CD14-positive monocyte (primary cell): ENCODE measurements at regions not wholly inside any gene's neighbourhood (a gene's known extent, or its start where the extent isn't known, plus 50 kb on each side); places are given as distances from the start of the nearest gene placed in this dataset.

Experiments used
- DNase-seq, 3 donors: peaks; one replicate each; pipeline ENCODE4 v3.0.0-alpha.2; 2011 to 2022
- H2AFZ ChIP-seq: 2 replicates; pipeline ENCODE4 v1.6.0; 2012; ENCODE audit warnings: mild to moderate bottlenecking, low read depth, low read length, inconsistent platforms; ENCODE audit not compliant: insufficient read depth, poor library complexity, severe bottlenecking
- H3K27ac ChIP-seq, 2 donors: 1 replicate in 1 of 2; 2 replicates in 1 of 2; pipeline ENCODE4 v1.5.1; 2012 to 2013; ENCODE audit warnings: low read length in 2 of 2, control low read depth in 1 of 2, inconsistent platforms in 1 of 2, low read depth in 1 of 2, mild to moderate bottlenecking in 1 of 2
- H3K27me3 ChIP-seq, 2 donors: one replicate each; pipeline versions ENCODE4 v1.6.0 to v1.6.1; 2011 to 2013; ENCODE audit warnings: low read length in 2 of 2; ENCODE audit not compliant: control insufficient read depth in 2 of 2, insufficient read depth in 2 of 2
- H3K36me3 ChIP-seq, 2 donors: replicated peaks in 1 of 2; 1 replicate in 1 of 2; 2 replicates in 1 of 2; pipeline versions ENCODE4 v1.5.1 to v1.6.1; 2012 to 2013; ENCODE audit warnings: low read length in 2 of 2, control low read depth in 1 of 2, inconsistent platforms in 1 of 2, mild to moderate bottlenecking in 1 of 2; ENCODE audit not compliant: insufficient read depth in 2 of 2, control insufficient read depth in 1 of 2
- H3K4me1 ChIP-seq, 2 donors: 1 replicate in 1 of 2; 2 replicates in 1 of 2; pipeline versions ENCODE4 v1.5.1 to v1.6.1; 2012 to 2013; ENCODE audit warnings: low read length in 2 of 2, control low read depth in 1 of 2, inconsistent platforms in 1 of 2, mild to moderate bottlenecking in 1 of 2, moderate library complexity in 1 of 2; ENCODE audit not compliant: insufficient read depth in 2 of 2, control insufficient read depth in 1 of 2
- H3K4me2 ChIP-seq: replicated peaks from 2 replicates; pipeline ENCODE3; 2012; ENCODE audit warnings: low read length, moderate library complexity, mild to moderate bottlenecking; ENCODE audit not compliant: poor library complexity, severe bottlenecking; ENCODE audit errors: extremely low read depth
- H3K4me3 ChIP-seq, 3 experiments: fragments of 200-600 bp in 1 of 3; sonication (generic) in 1 of 3; replicated peaks in 1 of 3; 1 replicate in 2 of 3; 2 replicates in 1 of 3; pipeline ENCODE4 v1.5.1; 2011 to 2013; ENCODE audit warnings: low read length in 3 of 3, mild to moderate bottlenecking in 3 of 3, control low read depth in 2 of 3, low read depth in 2 of 3, inconsistent platforms in 1 of 3, moderate library complexity in 1 of 3
- H3K79me2 ChIP-seq: 2 replicates; pipeline ENCODE4 v1.6.0; 2012; ENCODE audit warnings: mild to moderate bottlenecking, control low read depth, inconsistent platforms, low read length, moderate library complexity; ENCODE audit not compliant: insufficient read depth
- H3K9ac ChIP-seq: 2 replicates; pipeline ENCODE4 v1.6.0; 2017; ENCODE audit warnings: low read length, mild to moderate bottlenecking; ENCODE audit not compliant: insufficient read depth, poor library complexity, severe bottlenecking
- H3K9me3 ChIP-seq, 2 donors: replicated peaks in 1 of 2; 1 replicate in 1 of 2; 2 replicates in 1 of 2; pipeline versions ENCODE4 v1.5.1 to v1.6.1; 2012 to 2013; ENCODE audit warnings: low read length in 2 of 2, control low read depth in 1 of 2; ENCODE audit not compliant: control insufficient read depth in 1 of 2, insufficient read depth in 1 of 2
- H4K20me1 ChIP-seq: 2 replicates; pipeline ENCODE4 v1.6.0; 2012; ENCODE audit warnings: mild to moderate bottlenecking, low read length, control low read depth, moderate library complexity; ENCODE audit not compliant: insufficient read depth
- H3K27ac Mint-ChIP-seq, 7 donors: one replicate each; pipeline ENCODE4 v1.8.0; 2020; ENCODE audit warnings: mild to moderate bottlenecking in 7 of 7, mixed read lengths in 7 of 7, moderate library complexity in 6 of 7, inconsistent platforms in 2 of 7
- H3K27me3 Mint-ChIP-seq, 3 donors: one replicate each; pipeline ENCODE4 v1.8.0; 2021 to 2022; ENCODE audit warnings: low read depth in 3 of 3, mild to moderate bottlenecking in 3 of 3, mixed read lengths in 3 of 3, moderate library complexity in 3 of 3, inconsistent platforms in 1 of 3
- H3K36me3 Mint-ChIP-seq, 2 donors: one replicate each; pipeline ENCODE4 v1.8.0; 2020; ENCODE audit warnings: mixed read lengths in 2 of 2, inconsistent platforms in 1 of 2, mild to moderate bottlenecking in 1 of 2
- H3K4me1 Mint-ChIP-seq: one replicate; pipeline ENCODE4 v1.8.0; 2020; ENCODE audit warnings: mild to moderate bottlenecking, mixed read lengths
- H3K4me3 Mint-ChIP-seq, 2 donors: one replicate each; pipeline ENCODE4 v1.8.0; 2020; ENCODE audit warnings: mild to moderate bottlenecking in 2 of 2, mixed read lengths in 2 of 2, moderate library complexity in 1 of 2
- H3K9me3 Mint-ChIP-seq, 7 donors: one replicate each; pipeline ENCODE4 v1.8.0; 2020 to 2022; ENCODE audit warnings: mixed read lengths in 7 of 7, mild to moderate bottlenecking in 6 of 7, moderate library complexity in 6 of 7, inconsistent platforms in 2 of 7
- CTCF ChIP-seq: fragments of 200-600 bp; IDR thresholded peaks from one replicate; pipeline ENCODE4 v1.8.0; 2022; ENCODE audit warnings: antibody characterized with exemption, mild to moderate bottlenecking
- WGBS: methylation state at CpG from one replicate; pipeline ENCODE4 v1.1.5; 2013; ENCODE audit warnings: missing lambda C conversion rate; ENCODE audit not compliant: insufficient coverage; 5-methylcytosine and 5-hydroxymethylcytosine counted together
- intact Hi-C, 2 donors: fragments of 100-400 bp; cut with micrococcal nuclease; formaldehyde crosslinking; loops; one replicate each; pipeline versions ENCODE4 v1.15.0 to v1.15.1; 2023

DNA sequence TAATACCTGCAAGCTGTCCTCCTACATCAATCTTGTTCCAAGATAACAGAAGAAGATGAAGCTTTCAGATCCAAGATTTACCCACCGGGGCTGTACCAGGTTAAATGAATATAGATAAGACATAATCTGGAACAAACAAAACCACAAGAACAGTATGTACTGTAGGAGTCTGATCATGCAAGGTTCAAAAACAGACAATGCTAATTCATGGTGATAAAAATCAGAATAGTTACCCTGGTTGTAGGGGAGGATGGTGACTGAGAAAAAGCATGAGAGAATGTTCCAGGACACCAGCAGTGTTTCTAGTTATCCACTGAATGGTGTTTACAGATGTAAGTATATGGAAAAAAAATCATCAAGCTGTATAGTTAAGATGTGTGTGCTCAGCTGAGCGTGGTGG, 211.6 kb upstream of the TBL1X start:
- no peak overlapping the region for H3K27ac Mint-ChIP-seq
- H3K9me3 Mint-ChIP-seq, result peaks cover 0 to 12% (median 4%) of the 10 kb centered on the region in 7 donors
- peaks cover 0 to 31% of the 10 kb centered on the region in 2 donors for H3K27me3 ChIP-seq
- no peak overlapping the region for H3K4me3 Mint-ChIP-seq
- H3K9me3 ChIP-seq, result no peaks in the 10 kb centered on the region
- no peaks in the 10 kb centered on the region for H3K4me1 ChIP-seq
- H3K36me3 Mint-ChIP-seq, result no peaks in the 10 kb centered on the region
- peaks cover 7% of the 10 kb centered on the region for H3K4me1 Mint-ChIP-seq
- no peak overlapping the region for H3K4me2 ChIP-seq
- intact Hi-C loops, result no loop called here
- no peaks in the 10 kb centered on the region for H4K20me1 ChIP-seq
- H3K36me3 ChIP-seq, result no peaks in the 10 kb centered on the region
- TF ChIP-seq CTCF, result no peak
- H3K27me3 Mint-ChIP-seq, result peaks cover 4 to 20% (median 13%) of the 10 kb centered on the region in 3 donors
- H2AFZ ChIP-seq, result no peak overlapping the region
- no peaks in the 10 kb centered on the region for H3K79me2 ChIP-seq
- no peak overlapping the region for H3K27ac ChIP-seq
- no peak for DNase-seq
- no peak overlapping the region for H3K4me3 ChIP-seq
- WGBS, result 100% methylated on average over 1 of the region's 2 CpGs
- H3K9ac ChIP-seq, result no peak overlapping the region

- intact Hi-C loops, result no loop called here
Measured at GRCh38 chrX:9257718-9258420, 207.0 kb upstream of the TBL1X start.

More at GRCh38 chrX:9257718-9258420, 207.0 kb upstream of the TBL1X start:
- Histone ChIP-seq H3K4me2 (no peak overlapping the region), H4K20me1 (no peaks in the 10 kb centered on the region), H3K4me1 (no peaks in the 10 kb centered on the region), H3K27me3 (peaks cover 0 to 39% of the 10 kb centered on the region in 2 donors), H2AFZ (no peak overlapping the region), H3K27ac (no peak overlapping the region), H3K79me2 (no peaks in the 10 kb centered on the region), H3K4me3 (no peak overlapping the region), H3K9ac (no peak overlapping the region), H3K9me3 (peaks cover 0 to 4% of the 10 kb centered on the region in 2 donors), H3K36me3 (no peaks in the 10 kb centered on the region)
- Mint-ChIP-seq H3K27ac (peak overlapping the region in 1 of 7 donors; percentile 49), H3K27me3 (peaks cover 4 to 31% (median 8%) of the 10 kb centered on the region in 3 donors), H3K4me3 (no peak overlapping the region), H3K36me3 (no peaks in the 10 kb centered on the region), H3K4me1 (no peaks in the 10 kb centered on the region), H3K9me3 (peaks cover 2 to 19% (median 10%) of the 10 kb centered on the region in 7 donors)
- TF ChIP-seq CTCF, result no peak
- DNase-seq, result no peak
- WGBS, result 100% methylated on average over 1 of the region's 6 CpGs
